ENCODE measurements at regions not wholly inside any gene's neighbourhood (a gene's known extent, or its start where the extent isn't known, plus 50 kb on each side); places are given as distances from the start of the nearest gene placed in this dataset.
"Not testable (repeated sequence)": the region's sequence is repeated elsewhere in the genome, so short reads cannot be mapped to it uniquely, and the experiment has no call there.

DNA sequence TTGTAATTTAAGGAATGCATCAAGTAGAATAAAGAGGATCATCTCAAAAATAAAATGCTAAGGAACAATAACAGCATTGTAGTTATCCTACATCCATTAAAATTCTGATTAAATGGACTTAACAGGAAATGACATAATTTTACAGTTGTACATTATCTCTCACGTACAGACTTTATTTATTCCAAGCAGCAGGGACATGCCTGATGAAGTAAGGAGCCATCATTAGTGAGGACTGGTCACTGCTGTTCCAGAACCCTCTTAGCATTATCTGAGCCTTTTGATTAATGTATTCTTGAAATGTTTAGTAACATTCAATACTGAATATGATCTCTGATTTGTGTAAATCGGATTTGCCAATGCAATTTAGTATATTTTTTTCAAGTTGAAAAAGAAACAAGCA is 516.1 kb downstream of the DACH1 start:
- no peak for TF ChIP-seq SETDB1 (IDR thresholded peaks at IDR 0.05; ENCODE audit: insufficient read length, low read length)
- TF ChIP-seq MZF1 (tag by site-specific recombination; IDR thresholded peaks at IDR 0.05; ENCODE audit: borderline replicate concordance): no peak
- TF ChIP-seq ZNF664 (tag by site-specific recombination; IDR thresholded peaks at IDR 0.05): no peak
- TF ChIP-seq ZNF624 (tag by site-specific recombination; IDR thresholded peaks at IDR 0.05): no peak
- TF ChIP-seq YY2 (tag by site-specific recombination; IDR thresholded peaks at IDR 0.05): no peak
- no peak for TF ChIP-seq ZNF341 (tag by site-specific recombination; IDR thresholded peaks at IDR 0.05; ENCODE audit: low read depth)
- TF ChIP-seq, protein P1, sequence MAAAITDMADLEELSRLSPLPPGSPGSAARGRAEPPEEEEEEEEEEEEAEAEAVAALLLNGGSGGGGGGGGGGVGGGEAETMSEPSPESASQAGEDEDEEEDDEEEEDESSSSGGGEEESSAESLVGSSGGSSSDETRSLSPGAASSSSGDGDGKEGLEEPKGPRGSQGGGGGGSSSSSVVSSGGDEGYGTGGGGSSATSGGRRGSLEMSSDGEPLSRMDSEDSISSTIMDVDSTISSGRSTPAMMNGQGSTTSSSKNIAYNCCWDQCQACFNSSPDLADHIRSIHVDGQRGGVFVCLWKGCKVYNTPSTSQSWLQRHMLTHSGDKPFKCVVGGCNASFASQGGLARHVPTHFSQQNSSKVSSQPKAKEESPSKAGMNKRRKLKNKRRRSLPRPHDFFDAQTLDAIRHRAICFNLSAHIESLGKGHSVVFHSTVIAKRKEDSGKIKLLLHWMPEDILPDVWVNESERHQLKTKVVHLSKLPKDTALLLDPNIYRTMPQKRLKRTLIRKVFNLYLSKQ (tag by site-specific recombination; IDR thresholded peaks at IDR 0.05; ENCODE audit: borderline replicate concordance): no peak
- no peak for TF ChIP-seq ZNF157 (tag by site-specific recombination; IDR thresholded peaks at IDR 0.05)
- no peak for TF ChIP-seq PRDM10 (tag by site-specific recombination; IDR thresholded peaks at IDR 0.05)
- TF ChIP-seq, protein P2, sequence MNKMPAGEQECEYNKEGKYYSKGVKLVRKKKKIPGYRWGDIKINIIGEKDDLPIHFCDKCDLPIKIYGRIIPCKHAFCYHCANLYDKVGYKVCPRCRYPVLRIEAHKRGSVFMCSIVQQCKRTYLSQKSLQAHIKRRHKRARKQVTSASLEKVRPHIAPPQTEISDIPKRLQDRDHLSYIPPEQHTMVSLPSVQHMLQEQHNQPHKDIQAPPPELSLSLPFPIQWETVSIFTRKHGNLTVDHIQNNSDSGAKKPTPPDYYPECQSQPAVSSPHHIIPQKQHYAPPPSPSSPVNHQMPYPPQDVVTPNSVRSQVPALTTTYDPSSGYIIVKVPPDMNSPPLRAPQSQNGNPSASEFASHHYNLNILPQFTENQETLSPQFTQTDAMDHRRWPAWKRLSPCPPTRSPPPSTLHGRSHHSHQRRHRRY (tag by site-specific recombination; IDR thresholded peaks at IDR 0.05): no peak
- TF ChIP-seq SCRT1 (tag by site-specific recombination; IDR thresholded peaks at IDR 0.05; ENCODE audit: borderline replicate concordance): no peak
- TF ChIP-seq BCL11B (tag by site-specific recombination; IDR thresholded peaks at IDR 0.05; ENCODE audit: low read depth): no peak
- TF ChIP-seq ZNF791 (tag by site-specific recombination; IDR thresholded peaks at IDR 0.05): no peak
- no peak for TF ChIP-seq SCRT2 (tag by site-specific recombination; IDR thresholded peaks at IDR 0.05)
- no peak for TF ChIP-seq ZNF132 (tag by site-specific recombination; IDR thresholded peaks at IDR 0.05; ENCODE audit: borderline replicate concordance)
- TF ChIP-seq, protein P3, sequence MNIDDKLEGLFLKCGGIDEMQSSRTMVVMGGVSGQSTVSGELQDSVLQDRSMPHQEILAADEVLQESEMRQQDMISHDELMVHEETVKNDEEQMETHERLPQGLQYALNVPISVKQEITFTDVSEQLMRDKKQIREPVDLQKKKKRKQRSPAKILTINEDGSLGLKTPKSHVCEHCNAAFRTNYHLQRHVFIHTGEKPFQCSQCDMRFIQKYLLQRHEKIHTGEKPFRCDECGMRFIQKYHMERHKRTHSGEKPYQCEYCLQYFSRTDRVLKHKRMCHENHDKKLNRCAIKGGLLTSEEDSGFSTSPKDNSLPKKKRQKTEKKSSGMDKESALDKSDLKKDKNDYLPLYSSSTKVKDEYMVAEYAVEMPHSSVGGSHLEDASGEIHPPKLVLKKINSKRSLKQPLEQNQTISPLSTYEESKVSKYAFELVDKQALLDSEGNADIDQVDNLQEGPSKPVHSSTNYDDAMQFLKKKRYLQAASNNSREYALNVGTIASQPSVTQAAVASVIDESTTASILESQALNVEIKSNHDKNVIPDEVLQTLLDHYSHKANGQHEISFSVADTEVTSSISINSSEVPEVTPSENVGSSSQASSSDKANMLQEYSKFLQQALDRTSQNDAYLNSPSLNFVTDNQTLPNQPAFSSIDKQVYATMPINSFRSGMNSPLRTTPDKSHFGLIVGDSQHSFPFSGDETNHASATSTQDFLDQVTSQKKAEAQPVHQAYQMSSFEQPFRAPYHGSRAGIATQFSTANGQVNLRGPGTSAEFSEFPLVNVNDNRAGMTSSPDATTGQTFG (tag by site-specific recombination; IDR thresholded peaks at IDR 0.05; ENCODE audit: borderline replicate concordance): no peak
- TF ChIP-seq ZNF558 (tag by site-specific recombination; IDR thresholded peaks at IDR 0.05): no peak
- no peak for TF ChIP-seq ZNF701 (tag by site-specific recombination; IDR thresholded peaks at IDR 0.05)
- no peak for TF ChIP-seq ZNF140 (tag by site-specific recombination; IDR thresholded peaks at IDR 0.05)
- ChIA-PET POLR2A (no interaction called here), CTCF (no interaction called here)
- H3K9me3 ChIP-seq (ENCODE audit: control insufficient read depth, insufficient read depth, low read depth, low read length): no peaks in the 10 kb centered on the region
- no peak overlapping the region for H3K27ac ChIP-seq (ENCODE audit: extremely low read depth, low read depth, low read length)
- no peaks in the 10 kb centered on the region for H3K36me3 ChIP-seq (ENCODE audit: control insufficient read depth in 2 of 2, insufficient read depth in 1 of 2, low read length in 2 of 2)
- H3K4me1 ChIP-seq (ENCODE audit: control insufficient read depth, insufficient read depth, low read length): no peaks in the 10 kb centered on the region
- H3K4me3 ChIP-seq (ENCODE audit: low read depth, low read length): no peak overlapping the region

DNA sequence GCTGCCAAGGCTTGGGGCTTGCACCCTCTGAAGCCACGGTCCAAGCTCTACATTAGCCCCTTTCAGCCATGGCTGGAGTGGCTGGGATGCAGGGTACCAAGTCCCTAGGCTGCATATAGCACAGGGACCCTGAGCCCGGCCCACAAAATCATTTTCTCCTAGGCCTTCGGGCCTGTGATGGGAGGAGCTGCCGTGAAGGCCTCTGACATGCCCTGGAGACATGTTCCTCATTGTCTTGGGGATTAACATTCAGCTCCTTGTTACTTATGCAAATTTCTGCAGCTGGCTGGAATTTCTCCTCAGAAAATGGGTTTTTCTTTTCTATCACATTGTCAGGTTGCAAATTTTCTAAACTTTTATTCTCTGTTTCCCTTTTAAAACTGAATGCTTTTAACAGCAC is 521.1 kb downstream of the DACH1 start:
- not testable (repeated sequence) for H3K9me3 ChIP-seq (ENCODE audit: control insufficient read depth, insufficient read depth, low read depth, low read length)

More for the DNA sequence above, 521.1 kb downstream of the DACH1 start:
- H3K36me3 ChIP-seq (ENCODE audit: control insufficient read depth in 2 of 2, insufficient read depth in 1 of 2, low read length in 2 of 2); H3K4me3 ChIP-seq (ENCODE audit: low read depth, low read length); POLR2A ChIA-PET; CTCF ChIA-PET; H3K27ac ChIP-seq (ENCODE audit: extremely low read depth, low read depth, low read length); H3K4me1 ChIP-seq (ENCODE audit: control insufficient read depth, insufficient read depth, low read length): not testable (repeated sequence)

All from HEK293 (cell line).